WTC11 (cell line): ENCODE measurements at regions not wholly inside any gene's neighbourhood (a gene's known extent, or its start where the extent isn't known, plus 50 kb on each side); places are given as distances from the start of the nearest gene placed in this dataset.

Source experiments
- CREB1 ChIP-seq: sonication (generic); formaldehyde crosslinking; IDR thresholded peaks from 2 replicates; pipeline ENCODE4 v1.8.0; 2023; ENCODE audit warnings: mild to moderate bottlenecking, missing genetic modification reagents
- CTCF ChIP-seq: fragments of 200-600 bp; IDR thresholded peaks from 2 replicates; pipeline ENCODE4 v1.8.0; 2022; ENCODE audit warnings: antibody characterized with exemption
- FOXK1 ChIP-seq: sonication (generic); formaldehyde crosslinking; IDR thresholded peaks from 2 replicates; pipeline ENCODE4 v1.8.0; 2022; ENCODE audit warnings: mild to moderate bottlenecking, moderate library complexity, missing genetic modification reagents
- MAX ChIP-seq: sonication (generic); formaldehyde crosslinking; IDR thresholded peaks from 2 replicates; pipeline ENCODE4 v1.8.0; 2022; ENCODE audit warnings: mild to moderate bottlenecking, missing genetic modification reagents
- NR3C1 ChIP-seq: sonication (generic); formaldehyde crosslinking; conservative IDR thresholded peaks from 2 replicates; pipeline ENCODE4 v1.8.1; 2023; ENCODE audit warnings: low read depth, mild to moderate bottlenecking, missing genetic modification reagents
- STAT6 ChIP-seq: sonication (generic); formaldehyde crosslinking; conservative IDR thresholded peaks from 2 replicates; pipeline ENCODE4 v1.8.1; 2023; ENCODE audit warnings: mild to moderate bottlenecking, low read depth, missing genetic modification reagents, moderate library complexity
- TCF7 ChIP-seq: sonication (generic); formaldehyde crosslinking; IDR thresholded peaks from 2 replicates; pipeline ENCODE4 v1.8.0; 2022; ENCODE audit warnings: mild to moderate bottlenecking, low read depth, missing genetic modification reagents, moderate library complexity
- TEAD4 ChIP-seq: sonication (generic); formaldehyde crosslinking; IDR thresholded peaks from 2 replicates; pipeline ENCODE4 v1.8.0; 2022; ENCODE audit warnings: mild to moderate bottlenecking, missing genetic modification reagents
- USF2 ChIP-seq: sonication (generic); formaldehyde crosslinking; IDR thresholded peaks from 2 replicates; pipeline ENCODE4 v1.8.1; 2023; ENCODE audit warnings: mild to moderate bottlenecking, missing genetic modification reagents, moderate library complexity
- TF ChIP-seq, protein P1 (sequence below): sonication (generic); formaldehyde crosslinking; IDR thresholded peaks from 2 replicates; pipeline ENCODE4 v1.8.0; 2023; ENCODE audit warnings: missing genetic modification reagents
- TF ChIP-seq, protein P2 (sequence below): sonication (generic); formaldehyde crosslinking; IDR thresholded peaks from 2 replicates; pipeline ENCODE4 v1.8.1; 2023; ENCODE audit warnings: mild to moderate bottlenecking, moderate library complexity, missing genetic modification reagents
- TF ChIP-seq, protein P3 (sequence below): sonication (generic); formaldehyde crosslinking; IDR thresholded peaks from 2 replicates; pipeline ENCODE4 v1.8.0; 2022; ENCODE audit warnings: mild to moderate bottlenecking, missing genetic modification reagents

GRCh38 chr5:123264394-123264793 is 158.8 kb downstream of the CEP120 start:
- TF ChIP-seq, protein P1, sequence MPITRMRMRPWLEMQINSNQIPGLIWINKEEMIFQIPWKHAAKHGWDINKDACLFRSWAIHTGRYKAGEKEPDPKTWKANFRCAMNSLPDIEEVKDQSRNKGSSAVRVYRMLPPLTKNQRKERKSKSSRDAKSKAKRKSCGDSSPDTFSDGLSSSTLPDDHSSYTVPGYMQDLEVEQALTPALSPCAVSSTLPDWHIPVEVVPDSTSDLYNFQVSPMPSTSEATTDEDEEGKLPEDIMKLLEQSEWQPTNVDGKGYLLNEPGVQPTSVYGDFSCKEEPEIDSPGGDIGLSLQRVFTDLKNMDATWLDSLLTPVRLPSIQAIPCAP (CRISPR knock-in tag) = no peak
- no peak for TF ChIP-seq NR3C1
- no peak for TF ChIP-seq FOXK1 (CRISPR knock-in tag)
- TF ChIP-seq CTCF = no peak
- TF ChIP-seq MAX (CRISPR knock-in tag) = no peak
- TF ChIP-seq, protein P2, sequence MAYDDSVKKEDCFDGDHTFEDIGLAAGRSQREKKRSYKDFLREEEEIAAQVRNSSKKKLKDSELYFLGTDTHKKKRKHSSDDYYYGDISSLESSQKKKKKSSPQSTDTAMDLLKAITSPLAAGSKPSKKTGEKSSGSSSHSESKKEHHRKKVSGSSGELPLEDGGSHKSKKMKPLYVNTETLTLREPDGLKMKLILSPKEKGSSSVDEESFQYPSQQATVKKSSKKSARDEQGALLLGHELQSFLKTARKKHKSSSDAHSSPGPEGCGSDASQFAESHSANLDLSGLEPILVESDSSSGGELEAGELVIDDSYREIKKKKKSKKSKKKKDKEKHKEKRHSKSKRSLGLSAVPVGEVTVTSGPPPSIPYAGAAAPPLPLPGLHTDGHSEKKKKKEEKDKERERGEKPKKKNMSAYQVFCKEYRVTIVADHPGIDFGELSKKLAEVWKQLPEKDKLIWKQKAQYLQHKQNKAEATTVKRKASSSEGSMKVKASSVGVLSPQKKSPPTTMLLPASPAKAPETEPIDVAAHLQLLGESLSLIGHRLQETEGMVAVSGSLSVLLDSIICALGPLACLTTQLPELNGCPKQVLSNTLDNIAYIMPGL (CRISPR knock-in tag) = no peak
- no peak for TF ChIP-seq TEAD4 (CRISPR knock-in tag)
- TF ChIP-seq STAT6 = no peak
- TF ChIP-seq TCF7 (CRISPR knock-in tag) = no peak
- TF ChIP-seq USF2 = no peak
- TF ChIP-seq CREB1 = no peak
- TF ChIP-seq, protein P3, sequence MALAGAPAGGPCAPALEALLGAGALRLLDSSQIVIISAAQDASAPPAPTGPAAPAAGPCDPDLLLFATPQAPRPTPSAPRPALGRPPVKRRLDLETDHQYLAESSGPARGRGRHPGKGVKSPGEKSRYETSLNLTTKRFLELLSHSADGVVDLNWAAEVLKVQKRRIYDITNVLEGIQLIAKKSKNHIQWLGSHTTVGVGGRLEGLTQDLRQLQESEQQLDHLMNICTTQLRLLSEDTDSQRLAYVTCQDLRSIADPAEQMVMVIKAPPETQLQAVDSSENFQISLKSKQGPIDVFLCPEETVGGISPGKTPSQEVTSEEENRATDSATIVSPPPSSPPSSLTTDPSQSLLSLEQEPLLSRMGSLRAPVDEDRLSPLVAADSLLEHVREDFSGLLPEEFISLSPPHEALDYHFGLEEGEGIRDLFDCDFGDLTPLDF = no peak
